GM23338 (cell line): ENCODE measurements at regions not wholly inside any gene's neighbourhood (a gene's known extent, or its start where the extent isn't known, plus 50 kb on each side); places are given as distances from the start of the nearest gene placed in this dataset.

Experiments
- ATAC-seq: fragments of 200-7000 bp; cut with Tn5 transposase; 3 replicates; pipeline ENCODE4 v1.9.1; 2020
- DNase-seq: peaks from one replicate; pipeline ENCODE4 v3.0.0-alpha.2; 2015; ENCODE audit warnings: low spot score
- H2AFZ ChIP-seq: fragments of 200-600 bp; sonication (generic); 2 replicates; pipeline ENCODE4 v1.8.0; 2016; ENCODE audit warnings: antibody characterized with exemption, mild to moderate bottlenecking, moderate library complexity
- H3F3A ChIP-seq: fragments of 200-600 bp; sonication (generic); replicated peaks from 2 replicates; pipeline ENCODE4 v1.8.0; 2017; ENCODE audit warnings: antibody characterized with exemption, mixed run types, low read depth
- H3K27ac ChIP-seq: fragments of 200-600 bp; sonication (generic); 2 replicates; pipeline ENCODE4 v1.6.1; 2016; ENCODE audit warnings: low read depth
- H3K27me3 ChIP-seq: fragments of 200-600 bp; sonication (generic); 2 replicates; pipeline ENCODE4 v1.8.0; 2016; ENCODE audit warnings: mild to moderate bottlenecking, mixed run types, moderate library complexity; ENCODE audit not compliant: insufficient read depth
- H3K36me3 ChIP-seq: fragments of 200-600 bp; sonication (generic); 2 replicates; pipeline ENCODE4 v1.8.0; 2016; ENCODE audit warnings: mild to moderate bottlenecking; ENCODE audit not compliant: insufficient read depth
- H3K4me1 ChIP-seq: fragments of 200-600 bp; sonication (generic); 2 replicates; pipeline ENCODE4 v1.8.0; 2016; ENCODE audit warnings: mild to moderate bottlenecking, moderate library complexity; ENCODE audit not compliant: insufficient read depth
- H3K4me2 ChIP-seq: fragments of 200-600 bp; sonication (generic); 2 replicates; pipeline ENCODE4 v1.7.1; 2017; ENCODE audit warnings: mixed run types
- H3K4me3 ChIP-seq: fragments of 200-600 bp; sonication (generic); 2 replicates; pipeline ENCODE4 v1.6.1; 2016; ENCODE audit warnings: mixed run types
- H3K79me2 ChIP-seq: fragments of 200-600 bp; sonication (generic); replicated peaks from 2 replicates; pipeline ENCODE4 v1.8.0; 2017; ENCODE audit warnings: mild to moderate bottlenecking; ENCODE audit not compliant: insufficient read depth
- H3K9me2 ChIP-seq: fragments of 200-600 bp; sonication (generic); 2 replicates; pipeline ENCODE4 v1.8.0; 2017; ENCODE audit not compliant: insufficient read depth
- H4K20me1 ChIP-seq: fragments of 200-600 bp; sonication (generic); replicated peaks from 2 replicates; pipeline ENCODE4 v1.8.0; 2017; ENCODE audit warnings: mild to moderate bottlenecking; ENCODE audit not compliant: insufficient read depth
- H3K27ac Mint-ChIP-seq: 2 replicates; pipeline ENCODE4 v1.8.0; 2020; ENCODE audit warnings: inconsistent platforms, mild to moderate bottlenecking, moderate library complexity, mixed read lengths
- H3K27me3 Mint-ChIP-seq: 3 replicates; pipeline ENCODE4 v1.8.0; 2022; ENCODE audit warnings: low read depth, mild to moderate bottlenecking, moderate library complexity, mixed read lengths, inconsistent platforms; ENCODE audit not compliant: insufficient read depth, poor library complexity
- H3K36me3 Mint-ChIP-seq: 3 replicates; pipeline ENCODE4 v1.8.0; 2021; ENCODE audit warnings: low read depth, mild to moderate bottlenecking, inconsistent platforms, moderate library complexity, mixed read lengths
- H3K4me1 Mint-ChIP-seq: 3 replicates; pipeline ENCODE4 v1.8.0; 2020; ENCODE audit warnings: mild to moderate bottlenecking, inconsistent platforms, mixed read lengths
- H3K4me3 Mint-ChIP-seq: 3 replicates; pipeline ENCODE4 v1.8.0; 2021; ENCODE audit warnings: moderate library complexity, mild to moderate bottlenecking, inconsistent platforms, mixed read lengths
- H3K9me3 Mint-ChIP-seq: 3 replicates; pipeline ENCODE4 v1.8.0; 2020; ENCODE audit warnings: moderate library complexity, mild to moderate bottlenecking, inconsistent platforms, mixed read lengths
- CREB1 ChIP-seq: fragments of 250-450 bp; sonication (Bioruptor Pico); IDR thresholded peaks from 2 replicates; pipeline ENCODE4 v1.5.0; 2020; ENCODE audit warnings: low read depth, mild to moderate bottlenecking, moderate library complexity
- CTCF ChIP-seq, 2 experiments: fragments of 200-600 bp in 1 of 2; sonication (generic) in 1 of 2; conservative IDR thresholded peaks; 2 replicates each; pipeline versions ENCODE4 v1.5.1 to v1.6.1; 2016 to 2017; ENCODE audit warnings: antibody characterized with exemption in 2 of 2, low read depth in 2 of 2, mild to moderate bottlenecking in 2 of 2, moderate library complexity in 1 of 2
- EZH2 ChIP-seq: fragments of 200-600 bp; sonication (generic); IDR thresholded peaks from one replicate; pipeline ENCODE4 v1.8.0; 2017; ENCODE audit warnings: antibody characterized with exemption, mild to moderate bottlenecking, low read depth; ENCODE audit not compliant: unreplicated experiment
- EZH2phosphoT487 ChIP-seq: fragments of 200-600 bp; sonication (generic); IDR thresholded peaks from one replicate; pipeline ENCODE4 v1.8.1; 2018; ENCODE audit warnings: antibody characterized with exemption; ENCODE audit not compliant: unreplicated experiment
- JUNB ChIP-seq: IDR thresholded peaks from one replicate; pipeline ENCODE4 v1.6.1; 2016; ENCODE audit warnings: antibody characterized with exemption; ENCODE audit not compliant: unreplicated experiment
- NANOG ChIP-seq: IDR thresholded peaks from 2 replicates; pipeline ENCODE4 v1.6.1; 2016; ENCODE audit warnings: antibody characterized with exemption, borderline replicate concordance
- POLR2AphosphoS5 ChIP-seq: IDR thresholded peaks from 2 replicates; pipeline ENCODE4 v1.6.1; 2016; ENCODE audit warnings: antibody characterized with exemption, low read depth
- REST ChIP-seq: IDR thresholded peaks from one replicate; pipeline ENCODE4 v1.6.1; 2018; ENCODE audit warnings: antibody characterized with exemption; ENCODE audit not compliant: unreplicated experiment
- STAT1 ChIP-seq: IDR thresholded peaks from one replicate; pipeline ENCODE4 v1.6.1; 2016; ENCODE audit warnings: antibody characterized with exemption; ENCODE audit not compliant: unreplicated experiment
- ZNF114 ChIP-seq: fragments of 250-450 bp; sonication (Bioruptor Pico); IDR thresholded peaks from 2 replicates; pipeline ENCODE4 v1.5.0; 2020; ENCODE audit warnings: mild to moderate bottlenecking, moderate library complexity
- ZNF331 ChIP-seq: fragments of 250-450 bp; sonication (Bioruptor Pico); IDR thresholded peaks from 2 replicates; pipeline ENCODE4 v1.5.0; 2020; ENCODE audit warnings: low read depth, mild to moderate bottlenecking, moderate library complexity
- TF ChIP-seq, protein P1 (sequence below): fragments of 250-450 bp; sonication (Bioruptor Pico); IDR thresholded peaks from 2 replicates; pipeline ENCODE4 v1.5.0; 2020; ENCODE audit warnings: mild to moderate bottlenecking, moderate library complexity
- TF ChIP-seq, protein P2 (sequence below): IDR thresholded peaks from 2 replicates; pipeline ENCODE4 v1.6.1; 2016; ENCODE audit warnings: antibody characterized with exemption

DNA sequence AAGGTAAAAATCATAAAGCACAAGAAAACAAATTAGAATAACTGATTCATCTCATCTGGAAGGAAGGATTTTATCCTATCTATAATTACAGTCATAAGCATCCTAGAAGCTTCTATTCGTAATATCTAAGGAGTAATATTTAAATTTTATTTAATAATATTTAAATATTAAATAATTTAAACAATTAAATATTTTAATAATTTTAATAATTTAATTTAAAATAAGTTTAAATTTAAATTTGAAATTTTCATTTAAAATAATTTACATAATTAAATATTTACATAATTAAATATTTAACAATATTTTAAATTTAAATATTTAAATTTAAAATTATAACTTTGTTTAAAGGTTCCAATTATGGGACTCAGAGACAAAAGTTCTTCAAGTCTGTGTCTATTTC lies 127.5 kb upstream of the GK2 start:
- Mint-ChIP-seq H3K27ac (no peak overlapping the region), H3K36me3 (no peaks in the 10 kb centered on the region), H3K27me3 (no peaks in the 10 kb centered on the region), H3K4me3 (no peak overlapping the region), H3K4me1 (peaks cover 9% of the 10 kb centered on the region), H3K9me3 (no peaks in the 10 kb centered on the region)
- no peak overlapping the region for H3K4me2 ChIP-seq
- no peak for DNase-seq
- no peaks in the 10 kb centered on the region for H3F3A ChIP-seq
- H3K4me1 ChIP-seq, result peaks cover 20% of the 10 kb centered on the region
- no peaks in the 10 kb centered on the region for H3K79me2 ChIP-seq
- H2AFZ ChIP-seq, result no peak overlapping the region
- no peaks in the 10 kb centered on the region for H4K20me1 ChIP-seq
- no peaks in the 10 kb centered on the region for H3K27me3 ChIP-seq
- H3K27ac ChIP-seq, result no peak overlapping the region
- no peaks in the 10 kb centered on the region for H3K36me3 ChIP-seq
- H3K4me3 ChIP-seq, result no peak overlapping the region
- TF ChIP-seq CTCF (conservative IDR thresholded peaks at IDR 0.05; ENCODE audit: low read depth in 2 of 2), result no peak
- TF ChIP-seq JUNB, result no peak
- TF ChIP-seq EZH2, result no peak
- no peak for TF ChIP-seq REST
- TF ChIP-seq, protein P1, sequence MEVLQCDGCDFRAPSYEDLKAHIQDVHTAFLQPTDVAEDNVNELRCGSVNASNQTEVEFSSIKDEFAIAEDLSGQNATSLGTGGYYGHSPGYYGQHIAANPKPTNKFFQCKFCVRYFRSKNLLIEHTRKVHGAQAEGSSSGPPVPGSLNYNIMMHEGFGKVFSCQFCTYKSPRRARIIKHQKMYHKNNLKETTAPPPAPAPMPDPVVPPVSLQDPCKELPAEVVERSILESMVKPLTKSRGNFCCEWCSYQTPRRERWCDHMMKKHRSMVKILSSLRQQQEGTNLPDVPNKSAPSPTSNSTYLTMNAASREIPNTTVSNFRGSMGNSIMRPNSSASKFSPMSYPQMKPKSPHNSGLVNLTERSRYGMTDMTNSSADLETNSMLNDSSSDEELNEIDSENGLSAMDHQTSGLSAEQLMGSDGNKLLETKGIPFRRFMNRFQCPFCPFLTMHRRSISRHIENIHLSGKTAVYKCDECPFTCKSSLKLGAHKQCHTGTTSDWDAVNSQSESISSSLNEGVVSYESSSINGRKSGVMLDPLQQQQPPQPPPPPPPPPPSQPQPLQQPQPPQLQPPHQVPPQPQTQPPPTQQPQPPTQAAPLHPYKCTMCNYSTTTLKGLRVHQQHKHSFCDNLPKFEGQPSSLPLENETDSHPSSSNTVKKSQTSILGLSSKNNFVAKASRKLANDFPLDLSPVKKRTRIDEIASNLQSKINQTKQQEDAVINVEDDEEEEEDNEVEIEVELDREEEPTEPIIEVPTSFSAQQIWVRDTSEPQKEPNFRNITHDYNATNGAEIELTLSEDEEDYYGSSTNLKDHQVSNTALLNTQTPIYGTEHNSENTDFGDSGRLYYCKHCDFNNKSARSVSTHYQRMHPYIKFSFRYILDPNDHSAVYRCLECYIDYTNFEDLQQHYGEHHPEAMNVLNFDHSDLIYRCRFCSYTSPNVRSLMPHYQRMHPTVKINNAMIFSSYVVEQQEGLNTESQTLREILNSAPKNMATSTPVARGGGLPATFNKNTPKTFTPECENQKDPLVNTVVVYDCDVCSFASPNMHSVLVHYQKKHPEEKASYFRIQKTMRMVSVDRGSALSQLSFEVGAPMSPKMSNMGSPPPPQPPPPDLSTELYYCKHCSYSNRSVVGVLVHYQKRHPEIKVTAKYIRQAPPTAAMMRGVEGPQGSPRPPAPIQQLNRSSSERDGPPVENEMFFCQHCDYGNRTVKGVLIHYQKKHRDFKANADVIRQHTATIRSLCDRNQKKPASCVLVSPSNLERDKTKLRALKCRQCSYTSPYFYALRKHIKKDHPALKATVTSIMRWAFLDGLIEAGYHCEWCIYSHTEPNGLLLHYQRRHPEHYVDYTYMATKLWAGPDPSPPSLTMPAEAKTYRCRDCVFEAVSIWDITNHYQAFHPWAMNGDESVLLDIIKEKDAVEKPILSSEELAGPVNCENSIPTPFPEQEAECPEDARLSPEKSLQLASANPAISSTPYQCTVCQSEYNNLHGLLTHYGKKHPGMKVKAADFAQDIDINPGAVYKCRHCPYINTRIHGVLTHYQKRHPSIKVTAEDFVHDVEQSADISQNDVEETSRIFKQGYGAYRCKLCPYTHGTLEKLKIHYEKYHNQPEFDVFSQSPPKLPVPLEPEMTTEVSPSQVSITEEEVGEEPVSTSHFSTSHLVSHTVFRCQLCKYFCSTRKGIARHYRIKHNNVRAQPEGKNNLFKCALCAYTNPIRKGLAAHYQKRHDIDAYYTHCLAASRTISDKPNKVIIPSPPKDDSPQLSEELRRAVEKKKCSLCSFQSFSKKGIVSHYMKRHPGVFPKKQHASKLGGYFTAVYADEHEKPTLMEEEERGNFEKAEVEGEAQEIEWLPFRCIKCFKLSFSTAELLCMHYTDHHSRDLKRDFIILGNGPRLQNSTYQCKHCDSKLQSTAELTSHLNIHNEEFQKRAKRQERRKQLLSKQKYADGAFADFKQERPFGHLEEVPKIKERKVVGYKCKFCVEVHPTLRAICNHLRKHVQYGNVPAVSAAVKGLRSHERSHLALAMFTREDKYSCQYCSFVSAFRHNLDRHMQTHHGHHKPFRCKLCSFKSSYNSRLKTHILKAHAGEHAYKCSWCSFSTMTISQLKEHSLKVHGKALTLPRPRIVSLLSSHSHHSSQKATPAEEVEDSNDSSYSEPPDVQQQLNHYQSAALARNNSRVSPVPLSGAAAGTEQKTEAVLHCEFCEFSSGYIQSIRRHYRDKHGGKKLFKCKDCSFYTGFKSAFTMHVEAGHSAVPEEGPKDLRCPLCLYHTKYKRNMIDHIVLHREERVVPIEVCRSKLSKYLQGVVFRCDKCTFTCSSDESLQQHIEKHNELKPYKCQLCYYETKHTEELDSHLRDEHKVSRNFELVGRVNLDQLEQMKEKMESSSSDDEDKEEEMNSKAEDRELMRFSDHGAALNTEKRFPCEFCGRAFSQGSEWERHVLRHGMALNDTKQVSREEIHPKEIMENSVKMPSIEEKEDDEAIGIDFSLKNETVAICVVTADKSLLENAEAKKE, result no peak
- no peak for TF ChIP-seq EZH2phosphoT487
- TF ChIP-seq ZNF114 (CRISPR knock-in tag), result no peak
- TF ChIP-seq STAT1, result no peak
- no peak for TF ChIP-seq ZNF331
- TF ChIP-seq NANOG, result no peak
- TF ChIP-seq, protein P2, sequence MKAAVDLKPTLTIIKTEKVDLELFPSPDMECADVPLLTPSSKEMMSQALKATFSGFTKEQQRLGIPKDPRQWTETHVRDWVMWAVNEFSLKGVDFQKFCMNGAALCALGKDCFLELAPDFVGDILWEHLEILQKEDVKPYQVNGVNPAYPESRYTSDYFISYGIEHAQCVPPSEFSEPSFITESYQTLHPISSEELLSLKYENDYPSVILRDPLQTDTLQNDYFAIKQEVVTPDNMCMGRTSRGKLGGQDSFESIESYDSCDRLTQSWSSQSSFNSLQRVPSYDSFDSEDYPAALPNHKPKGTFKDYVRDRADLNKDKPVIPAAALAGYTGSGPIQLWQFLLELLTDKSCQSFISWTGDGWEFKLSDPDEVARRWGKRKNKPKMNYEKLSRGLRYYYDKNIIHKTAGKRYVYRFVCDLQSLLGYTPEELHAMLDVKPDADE, result no peak
- TF ChIP-seq POLR2AphosphoS5, result no peak
- no peak for TF ChIP-seq CREB1
- ATAC-seq, result no peak
- no peaks in the 10 kb centered on the region for H3K9me2 ChIP-seq
